ENCODE measurements at regions not wholly inside any gene's neighbourhood (a gene's known extent, or its start where the extent isn't known, plus 50 kb on each side); places are given as distances from the start of the nearest gene placed in this dataset.
A peak's percentile ranks its signal among the peaks of the same experiment; 100 is the strongest.

DNA sequence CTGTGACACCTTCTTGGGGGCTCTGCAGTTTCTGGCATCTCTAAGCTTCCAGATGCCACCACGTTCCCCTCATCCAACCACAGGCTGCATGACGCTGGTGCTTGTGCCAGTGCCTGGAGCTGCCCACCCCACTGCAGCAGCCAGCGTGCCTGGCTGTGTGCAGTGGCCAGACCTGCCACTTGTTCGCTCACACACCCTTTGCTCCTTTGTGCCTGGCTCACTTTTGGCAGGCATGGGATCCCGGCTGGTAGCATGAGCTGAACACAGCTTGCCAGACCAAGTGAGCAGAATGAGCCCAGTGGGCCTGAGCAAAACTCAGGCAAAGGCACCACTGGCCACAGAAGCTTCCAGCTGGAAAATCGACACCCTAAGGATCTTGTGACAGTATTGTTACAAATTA is 562.9 kb upstream of the ACO1 start:
- no peak for TF ChIP-seq EZH2phosphoT487 (IDR thresholded peaks at IDR 0.05; ENCODE audit: low read depth)
- TF ChIP-seq, protein P1, sequence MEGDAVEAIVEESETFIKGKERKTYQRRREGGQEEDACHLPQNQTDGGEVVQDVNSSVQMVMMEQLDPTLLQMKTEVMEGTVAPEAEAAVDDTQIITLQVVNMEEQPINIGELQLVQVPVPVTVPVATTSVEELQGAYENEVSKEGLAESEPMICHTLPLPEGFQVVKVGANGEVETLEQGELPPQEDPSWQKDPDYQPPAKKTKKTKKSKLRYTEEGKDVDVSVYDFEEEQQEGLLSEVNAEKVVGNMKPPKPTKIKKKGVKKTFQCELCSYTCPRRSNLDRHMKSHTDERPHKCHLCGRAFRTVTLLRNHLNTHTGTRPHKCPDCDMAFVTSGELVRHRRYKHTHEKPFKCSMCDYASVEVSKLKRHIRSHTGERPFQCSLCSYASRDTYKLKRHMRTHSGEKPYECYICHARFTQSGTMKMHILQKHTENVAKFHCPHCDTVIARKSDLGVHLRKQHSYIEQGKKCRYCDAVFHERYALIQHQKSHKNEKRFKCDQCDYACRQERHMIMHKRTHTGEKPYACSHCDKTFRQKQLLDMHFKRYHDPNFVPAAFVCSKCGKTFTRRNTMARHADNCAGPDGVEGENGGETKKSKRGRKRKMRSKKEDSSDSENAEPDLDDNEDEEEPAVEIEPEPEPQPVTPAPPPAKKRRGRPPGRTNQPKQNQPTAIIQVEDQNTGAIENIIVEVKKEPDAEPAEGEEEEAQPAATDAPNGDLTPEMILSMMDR (IDR thresholded peaks at IDR 0.05; ENCODE audit: low read depth, low read length): no peak
- Histone ChIP-seq H4K20me1 (ENCODE audit: insufficient read depth, low read length) (no peaks in the 10 kb centered on the region), H3K27ac (ENCODE audit: low read length) (no peak overlapping the region), H3K9ac (ENCODE audit: low read length) (no peak overlapping the region), H3K9me3 (ENCODE audit: insufficient read depth, low read length) (no peaks in the 10 kb centered on the region), H3K4me3 (ENCODE audit: low read length) (no peak overlapping the region), H3K79me2 (ENCODE audit: low read length) (no peaks in the 10 kb centered on the region), H3K27me3 (ENCODE audit: low read depth, low read length) (no peaks in the 10 kb centered on the region), H3K4me2 (ENCODE audit: low read length) (no peak overlapping the region), H3K36me3 (replicated peaks; ENCODE audit: low read depth, low read length) (no peaks in the 10 kb centered on the region), H2AFZ (ENCODE audit: low read depth, low read length) (no peak overlapping the region), H3K4me1 (ENCODE audit: low read length) (no peaks in the 10 kb centered on the region)

DNA sequence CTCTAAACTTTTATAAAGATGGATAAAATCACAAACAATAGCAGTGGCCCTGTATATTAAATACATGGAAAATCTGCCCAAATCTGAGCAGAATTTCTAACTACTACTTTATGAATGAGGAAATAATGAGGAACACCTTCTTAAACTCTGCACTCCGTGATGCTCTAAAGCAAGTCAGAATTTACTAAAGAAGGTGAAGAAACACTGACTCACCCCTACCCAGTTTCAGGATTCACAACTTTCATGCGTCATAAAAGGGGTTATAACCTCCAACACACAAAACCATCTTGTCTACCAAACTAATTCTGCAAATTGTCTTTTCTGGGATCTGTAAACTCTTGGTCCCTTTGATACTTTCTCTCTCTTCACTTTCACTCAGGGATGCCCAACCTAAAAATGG is 561.1 kb upstream of the ACO1 start:
- no peak overlapping the region for H3K4me3 ChIP-seq (ENCODE audit: low read length)
- H3K4me2 ChIP-seq (ENCODE audit: low read length): no peak overlapping the region
- H3K36me3 ChIP-seq (replicated peaks; ENCODE audit: low read depth, low read length): no peaks in the 10 kb centered on the region
- no peaks in the 10 kb centered on the region for H3K79me2 ChIP-seq (ENCODE audit: low read length)
- H3K27me3 ChIP-seq (ENCODE audit: low read depth, low read length): no peaks in the 10 kb centered on the region
- H2AFZ ChIP-seq (ENCODE audit: low read depth, low read length): no peak overlapping the region
- H3K9ac ChIP-seq (ENCODE audit: low read length): no peak overlapping the region
- no peaks in the 10 kb centered on the region for H4K20me1 ChIP-seq (ENCODE audit: insufficient read depth, low read length)
- H3K27ac ChIP-seq (ENCODE audit: low read length): no peak overlapping the region
- H3K9me3 ChIP-seq (ENCODE audit: insufficient read depth, low read length): no peaks in the 10 kb centered on the region
- TF ChIP-seq, protein P1 (IDR thresholded peaks at IDR 0.05; ENCODE audit: low read depth, low read length): no peak
- TF ChIP-seq EZH2phosphoT487 (IDR thresholded peaks at IDR 0.05; ENCODE audit: low read depth): no peak
- H3K4me1 ChIP-seq (ENCODE audit: low read length): no peaks in the 10 kb centered on the region

DNA sequence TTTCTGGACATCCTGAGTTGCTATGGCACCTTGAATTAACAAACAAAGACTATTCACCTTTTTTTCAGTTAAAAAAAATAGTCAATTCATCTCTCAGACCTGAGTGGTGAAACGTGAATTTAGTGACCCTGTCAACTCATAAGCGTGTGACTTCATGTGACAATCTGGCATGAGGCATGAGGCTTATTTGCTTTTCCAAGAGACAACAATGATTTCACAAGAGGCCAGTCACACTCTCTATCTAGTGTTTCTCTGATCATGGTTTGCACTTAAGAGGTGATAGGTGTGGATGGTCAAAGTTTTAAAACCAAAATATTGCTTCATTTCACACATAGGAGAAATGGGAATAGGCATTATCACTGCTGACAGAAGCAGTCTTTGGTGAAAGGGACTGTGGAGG is 559.6 kb upstream of the ACO1 start:
- Histone ChIP-seq H3K9ac (ENCODE audit: low read length) (no peak overlapping the region), H3K9me3 (ENCODE audit: insufficient read depth, low read length) (no peaks in the 10 kb centered on the region), H3K79me2 (ENCODE audit: low read length) (no peaks in the 10 kb centered on the region), H3K4me1 (ENCODE audit: low read length) (no peaks in the 10 kb centered on the region), H3K36me3 (replicated peaks; ENCODE audit: low read depth, low read length) (no peaks in the 10 kb centered on the region), H2AFZ (ENCODE audit: low read depth, low read length) (no peak overlapping the region), H3K27me3 (ENCODE audit: low read depth, low read length) (no peaks in the 10 kb centered on the region), H4K20me1 (ENCODE audit: insufficient read depth, low read length) (no peaks in the 10 kb centered on the region), H3K4me2 (ENCODE audit: low read length) (no peak overlapping the region), H3K27ac (ENCODE audit: low read length) (no peak overlapping the region), H3K4me3 (ENCODE audit: low read length) (no peak overlapping the region)
- TF ChIP-seq EZH2phosphoT487 (IDR thresholded peaks at IDR 0.05; ENCODE audit: low read depth): no peak
- TF ChIP-seq, protein P1 (IDR thresholded peaks at IDR 0.05; ENCODE audit: low read depth, low read length): no peak

DNA sequence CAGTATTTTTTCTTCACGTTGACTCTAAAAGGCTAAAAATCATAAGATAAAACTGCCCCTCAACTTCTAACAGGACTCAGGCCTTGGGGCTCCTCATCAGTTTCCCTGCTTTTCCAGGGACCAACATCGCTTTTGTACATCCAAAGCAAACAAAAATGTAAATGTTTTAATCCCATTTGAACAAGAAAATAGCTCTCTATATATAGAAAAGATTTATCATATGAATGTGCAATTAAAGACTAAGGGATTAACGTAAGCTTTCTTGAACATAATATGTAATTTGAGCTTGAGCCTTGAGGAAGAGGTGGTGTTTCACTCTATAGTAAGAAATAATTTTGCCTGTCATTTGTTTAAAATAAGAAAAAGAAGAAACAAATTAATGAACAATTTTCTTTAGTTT is 547.2 kb upstream of the ACO1 start:
- H3K9ac ChIP-seq (ENCODE audit: low read length): no peak overlapping the region
- TF ChIP-seq EZH2phosphoT487 (IDR thresholded peaks at IDR 0.05; ENCODE audit: low read depth): no peak
- H3K36me3 ChIP-seq (replicated peaks; ENCODE audit: low read depth, low read length): no peaks in the 10 kb centered on the region
- H3K27ac ChIP-seq (ENCODE audit: low read length): no peak overlapping the region
- no peaks in the 10 kb centered on the region for H3K79me2 ChIP-seq (ENCODE audit: low read length)
- H3K4me2 ChIP-seq (ENCODE audit: low read length): no peak overlapping the region
- H2AFZ ChIP-seq (ENCODE audit: low read depth, low read length): no peak overlapping the region
- H3K9me3 ChIP-seq (ENCODE audit: insufficient read depth, low read length): no peaks in the 10 kb centered on the region
- H3K27me3 ChIP-seq (ENCODE audit: low read depth, low read length): no peaks in the 10 kb centered on the region
- no peaks in the 10 kb centered on the region for H4K20me1 ChIP-seq (ENCODE audit: insufficient read depth, low read length)
- H3K4me3 ChIP-seq (ENCODE audit: low read length): no peak overlapping the region
- peaks cover 21% of the 10 kb centered on the region for H3K4me1 ChIP-seq (ENCODE audit: low read length)

DNA sequence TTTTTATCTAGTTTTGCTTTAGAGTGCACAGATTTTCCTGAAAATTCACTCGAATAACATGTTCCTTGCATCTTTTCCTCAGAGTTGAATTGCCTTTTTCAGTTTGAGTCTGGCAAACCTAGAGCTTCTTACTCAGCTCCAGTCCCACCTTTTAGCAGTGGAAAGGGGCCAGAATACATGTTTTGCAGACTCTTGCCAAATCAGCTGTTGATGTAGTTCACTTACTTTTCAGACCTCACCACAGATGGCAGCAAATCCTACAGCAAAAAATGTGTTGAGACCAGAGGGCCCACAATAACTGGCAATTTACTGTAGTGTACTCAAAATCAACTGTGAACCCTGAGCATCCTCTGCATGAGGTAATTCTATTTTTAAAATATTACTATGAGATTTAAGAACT is 545.2 kb upstream of the ACO1 start:
- Histone ChIP-seq H3K36me3 (replicated peaks; ENCODE audit: low read depth, low read length) (peaks cover 7% of the 10 kb centered on the region), H3K79me2 (ENCODE audit: low read length) (no peaks in the 10 kb centered on the region), H3K27ac (ENCODE audit: low read length) (no peak overlapping the region), H4K20me1 (ENCODE audit: insufficient read depth, low read length) (no peaks in the 10 kb centered on the region), H3K4me3 (ENCODE audit: low read length) (no peak overlapping the region), H3K27me3 (ENCODE audit: low read depth, low read length) (no peaks in the 10 kb centered on the region), H3K4me1 (ENCODE audit: low read length) (peaks cover 33% of the 10 kb centered on the region), H3K9me3 (ENCODE audit: insufficient read depth, low read length) (no peaks in the 10 kb centered on the region), H2AFZ (ENCODE audit: low read depth, low read length) (no peak overlapping the region), H3K4me2 (ENCODE audit: low read length) (no peak overlapping the region), H3K9ac (ENCODE audit: low read length) (no peak overlapping the region)
- TF ChIP-seq EZH2phosphoT487 (IDR thresholded peaks at IDR 0.05; ENCODE audit: low read depth): no peak
- TF ChIP-seq, protein P1 (IDR thresholded peaks at IDR 0.05; ENCODE audit: low read depth, low read length): peak; percentile 54
